HG03342 (cell line): ENCODE measurements at regions not wholly inside any gene's neighbourhood (a gene's known extent, or its start where the extent isn't known, plus 50 kb on each side); places are given as distances from the start of the nearest gene placed in this dataset.

ENCODE experiments used
- ATAC-seq: cut with Tn5 transposase; IDR thresholded peaks from one replicate; pipeline ENCODE4 v1.9.1; 2021; ENCODE audit warnings: mild to moderate bottlenecking, moderate library complexity; ENCODE audit not compliant: unreplicated experiment

DNA sequence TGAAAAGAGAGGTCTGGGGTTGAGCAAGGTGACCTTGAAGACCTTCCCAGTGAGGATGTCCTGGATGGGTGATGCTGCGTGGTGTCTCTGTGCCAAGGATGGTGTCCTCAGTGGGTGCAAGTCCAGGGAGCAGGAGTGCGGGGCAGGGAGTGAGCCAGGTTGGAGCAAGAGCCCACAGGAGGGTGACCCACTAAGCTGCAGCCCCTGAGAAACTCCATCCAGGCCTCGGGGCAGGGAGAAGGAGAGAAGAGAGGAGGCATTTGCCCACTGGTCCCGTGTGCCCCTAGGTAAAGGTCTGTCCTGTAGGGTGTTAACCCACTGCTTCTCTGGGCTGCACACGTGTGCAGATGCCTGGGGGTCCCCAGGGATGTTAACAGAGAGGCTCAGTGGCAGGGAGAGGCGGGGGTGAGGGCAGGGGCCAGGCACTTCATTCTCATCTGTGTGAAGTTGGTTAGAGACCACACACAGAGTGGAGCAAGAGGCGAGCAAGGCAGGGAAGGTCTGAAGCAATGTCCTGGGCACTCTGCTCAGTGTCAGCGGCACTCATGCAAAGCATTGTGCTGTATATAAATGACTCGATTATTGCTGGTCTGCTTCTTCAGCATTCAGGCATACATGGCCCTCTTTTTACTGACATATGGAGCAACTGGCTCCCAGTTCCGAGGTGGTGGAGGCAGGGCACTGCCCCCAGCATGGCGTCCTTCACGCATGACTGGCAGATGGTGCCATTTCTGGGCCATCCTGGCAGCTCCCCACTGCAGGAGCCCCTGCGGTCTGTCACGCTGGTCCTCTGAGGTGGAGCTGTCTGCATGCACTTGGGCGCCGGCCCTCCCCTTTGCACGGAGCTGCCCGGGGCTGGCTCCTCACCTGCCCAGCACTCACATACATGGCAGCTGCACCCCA, 117.2 kb upstream of the HS6ST1 start:
- ATAC-seq: no peak

GRCh38 chr2:128436479-128437203, 118.0 kb upstream of the HS6ST1 start:
- ATAC-seq: no peak

GRCh38 chr2:128437204-128437565, 118.5 kb upstream of the HS6ST1 start:
- no peak for ATAC-seq

DNA sequence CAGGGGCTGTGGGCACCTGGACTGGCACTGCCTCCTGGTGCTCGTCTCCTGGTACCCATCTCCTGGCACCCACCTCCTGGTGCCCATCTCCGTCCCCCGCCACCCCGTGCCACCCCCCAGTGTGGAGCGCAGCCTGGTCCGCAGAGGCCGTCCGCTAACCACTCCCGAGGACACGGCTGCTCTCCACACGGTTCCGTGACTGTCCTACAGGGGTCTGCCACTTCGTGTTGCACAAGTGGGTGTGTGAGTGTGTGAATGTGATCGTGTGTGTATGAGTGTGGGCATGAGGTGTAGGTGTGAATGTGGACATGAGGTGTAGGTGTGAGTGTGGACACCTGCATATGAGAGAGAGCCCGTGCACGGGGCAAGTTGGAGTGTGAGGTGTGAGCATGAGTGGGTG, 119.4 kb upstream of the HS6ST1 start:
- ATAC-seq: no peak

GRCh38 chr2:128438586-128438985, 119.9 kb upstream of the HS6ST1 start:
- ATAC-seq: no peak

- ATAC-seq: no peak
Observed at GRCh38 chr2:128439031-128439790, 120.5 kb upstream of the HS6ST1 start.

DNA sequence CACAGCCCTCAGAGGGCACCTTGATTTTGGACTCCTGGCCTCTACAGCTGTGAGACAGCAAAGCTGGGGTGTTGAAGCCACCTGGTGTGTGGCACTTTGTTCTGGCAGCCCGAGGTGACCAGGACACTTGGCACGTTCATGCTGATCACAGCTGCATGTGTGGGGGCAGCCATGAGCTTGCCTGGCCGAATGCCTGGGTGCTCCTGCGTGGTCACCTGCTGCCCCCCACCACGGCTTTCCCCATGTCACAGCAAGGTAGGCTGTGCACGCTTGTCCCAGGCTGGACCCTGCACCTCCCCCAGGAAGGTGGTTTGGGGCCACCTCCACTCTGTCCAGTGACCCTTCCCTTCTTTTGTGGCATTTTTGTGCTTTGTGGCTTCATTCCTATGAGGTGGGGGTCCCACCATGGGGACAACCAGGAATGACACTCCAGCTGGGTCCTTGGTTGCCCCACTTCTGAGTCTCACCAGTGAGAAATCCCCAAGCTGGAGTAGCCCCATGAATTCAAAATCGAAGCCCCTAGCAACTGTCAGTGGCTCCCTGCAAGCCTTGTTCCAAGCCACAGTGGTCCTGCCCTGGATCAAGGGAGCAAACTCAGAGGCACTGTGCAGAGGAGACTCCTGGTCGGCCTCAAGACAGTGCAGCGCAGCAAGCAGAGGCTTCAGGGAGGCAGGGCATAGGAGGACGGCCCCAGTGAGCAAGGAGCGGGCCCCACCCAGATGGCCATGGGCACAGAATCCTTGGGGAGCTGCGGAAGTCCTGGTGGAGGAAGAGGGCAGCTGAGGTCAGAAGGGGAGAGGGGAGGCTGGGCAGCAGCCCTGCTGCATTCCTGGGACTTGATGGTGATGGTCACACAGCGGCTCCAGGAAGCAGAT, 121.4 kb upstream of the HS6ST1 start:
- no peak for ATAC-seq

GRCh38 chr2:128440666-128441340, 122.1 kb upstream of the HS6ST1 start:
- no peak for ATAC-seq

- ATAC-seq: no peak
Observed at GRCh38 chr2:128441341-128442052, 122.8 kb upstream of the HS6ST1 start.

- no peak for ATAC-seq
Observed at GRCh38 chr2:128442053-128442751, 123.5 kb upstream of the HS6ST1 start.

GRCh38 chr2:128442891-128443302, 124.2 kb upstream of the HS6ST1 start:
- ATAC-seq: no peak

DNA sequence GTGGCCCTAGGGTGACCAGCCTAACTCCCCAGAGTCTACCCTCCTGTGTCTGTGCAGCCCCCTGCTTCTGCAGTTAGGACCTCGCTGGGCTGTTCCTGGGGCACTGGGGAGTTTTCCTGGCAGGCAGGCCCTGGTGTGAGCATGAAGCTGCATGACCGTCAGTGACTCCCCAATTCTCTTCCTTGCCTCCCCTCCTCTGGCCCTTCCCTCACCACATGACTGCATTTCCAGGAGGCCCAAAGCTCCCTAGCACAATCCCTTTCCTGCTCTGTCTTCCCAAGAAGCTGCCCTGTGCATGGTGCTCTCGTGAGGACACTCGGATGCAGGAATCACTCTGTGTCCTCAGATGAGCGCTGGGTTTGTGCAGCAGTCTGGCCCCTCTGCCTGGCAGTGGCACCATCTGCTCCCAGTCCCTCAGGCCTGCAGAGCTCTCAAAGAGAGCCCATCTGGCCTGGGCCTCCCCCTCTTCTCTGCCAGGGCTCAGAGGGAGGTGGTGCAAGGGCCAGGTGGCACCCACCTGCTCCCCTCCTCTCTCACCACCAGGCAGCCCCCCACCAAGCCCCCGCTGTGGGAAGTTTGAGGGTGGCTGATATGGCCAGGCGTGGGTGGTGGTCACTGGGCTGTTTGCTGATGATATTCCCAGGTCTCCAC, 125.6 kb upstream of the HS6ST1 start:
- ATAC-seq: no peak

DNA sequence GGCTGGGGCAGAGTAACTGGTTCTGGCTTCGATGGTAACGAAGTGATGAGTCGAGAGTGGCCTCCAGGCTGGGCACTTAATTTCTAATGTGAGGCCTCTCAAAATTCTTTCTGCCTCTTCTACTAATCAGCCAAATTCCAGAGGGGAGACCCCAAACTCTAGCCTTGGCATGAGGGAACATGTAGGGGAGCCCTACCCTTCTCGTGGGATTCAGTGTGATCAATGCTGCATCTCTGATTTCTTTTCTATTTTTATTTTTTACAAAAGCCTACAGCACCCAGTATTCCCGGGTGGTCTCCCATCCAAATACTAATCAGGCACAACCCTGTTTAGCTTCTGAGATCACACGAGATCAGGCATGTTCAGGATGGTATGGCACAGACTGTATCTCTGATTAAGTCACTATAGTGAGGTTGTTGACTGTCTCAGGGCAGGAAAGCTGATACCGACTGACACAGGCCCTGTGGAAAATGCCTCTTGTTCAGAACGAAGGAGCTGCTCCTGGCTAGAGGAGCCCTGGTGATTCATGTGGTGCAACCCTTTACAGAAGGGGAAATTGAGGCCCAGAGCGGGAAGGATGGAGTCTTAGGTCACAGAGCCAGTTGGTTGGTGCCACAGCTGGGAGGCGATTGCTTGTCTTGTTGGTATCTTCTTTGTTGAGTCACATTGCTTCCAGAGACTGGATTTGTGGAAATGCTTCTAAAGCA, 126.3 kb upstream of the HS6ST1 start:
- ATAC-seq: no peak

- ATAC-seq: no peak
Observed at GRCh38 chr2:128445523-128445900, 126.8 kb upstream of the HS6ST1 start.

DNA sequence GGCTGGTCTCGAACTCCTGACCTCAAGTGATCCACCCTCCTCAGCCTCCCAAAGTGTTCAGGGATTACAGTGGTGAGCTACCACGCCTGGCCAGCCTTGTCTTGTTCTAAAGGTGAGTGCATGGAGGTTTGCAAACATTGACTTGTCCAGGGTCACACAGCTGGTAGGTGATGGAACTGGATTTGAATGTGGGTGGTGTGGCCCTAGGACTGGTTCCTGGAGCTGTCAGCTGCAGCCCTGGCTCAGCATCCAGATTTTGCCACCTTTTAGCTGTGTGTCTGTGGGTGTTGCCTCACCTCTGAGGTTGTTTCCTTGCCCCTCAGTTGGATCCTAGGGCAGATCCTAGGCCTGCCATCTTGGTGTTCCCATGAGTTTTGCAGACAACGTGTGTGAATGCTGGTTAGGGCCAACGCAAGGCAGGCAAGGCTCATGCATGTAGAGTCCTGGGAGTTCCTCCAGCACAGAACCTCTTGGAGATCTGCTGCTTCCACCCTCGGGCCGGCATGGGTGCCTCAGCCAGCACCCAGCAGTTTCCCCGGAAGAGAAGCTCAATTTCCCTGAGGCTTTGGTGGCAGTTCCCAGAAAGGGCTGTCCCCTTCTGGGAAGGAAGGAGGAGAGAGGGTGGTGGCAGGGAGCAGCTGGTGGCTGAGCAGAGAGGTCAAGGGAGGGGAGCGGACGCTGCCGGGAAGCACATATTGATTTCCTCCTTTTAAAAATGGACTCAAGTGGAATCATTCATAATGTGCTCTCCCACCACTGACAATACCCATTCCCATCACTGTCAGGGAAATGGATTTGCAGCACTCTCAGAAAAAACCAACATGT, 127.6 kb upstream of the HS6ST1 start:
- no peak for ATAC-seq

DNA sequence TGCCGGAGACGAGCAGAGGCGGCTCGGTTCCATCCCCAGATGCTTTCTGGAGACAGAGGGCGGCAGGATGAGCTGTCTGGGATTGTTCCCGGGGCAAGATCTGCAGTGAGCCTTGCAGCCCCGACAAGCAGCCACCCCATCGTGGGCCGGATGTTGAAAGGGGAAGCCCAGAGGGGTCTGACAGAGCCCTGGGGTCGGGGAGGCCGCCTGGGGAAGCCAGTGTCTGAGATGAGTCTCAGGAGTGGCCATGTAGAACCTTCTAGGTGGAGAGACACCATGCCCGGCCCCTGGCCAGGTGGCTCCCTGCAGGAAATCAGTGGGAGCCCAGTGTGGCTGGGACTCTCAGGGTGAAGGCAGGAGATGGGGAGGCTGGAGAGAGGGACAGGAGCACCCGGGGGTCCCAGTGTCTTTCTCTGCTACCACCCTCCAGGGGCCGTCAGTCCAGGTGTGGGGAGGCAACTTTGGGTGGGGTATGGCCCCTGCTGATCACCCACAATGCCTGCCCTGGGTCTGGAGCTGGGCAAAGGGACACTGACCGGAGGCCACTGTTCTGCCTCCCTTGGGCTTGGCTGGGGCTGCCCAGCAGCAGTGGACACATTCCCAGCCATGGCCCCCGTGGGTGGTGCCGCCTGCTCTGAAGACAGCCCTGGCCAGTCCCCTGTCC, 128.3 kb upstream of the HS6ST1 start:
- no peak for ATAC-seq
